HL-60/S4 treated with retinoic acid at 250 ng/mL for 4 days and 3 days (cell line): ENCODE measurements at regions not wholly inside any gene's neighbourhood (a gene's known extent, or its start where the extent isn't known, plus 50 kb on each side); places are given as distances from the start of the nearest gene placed in this dataset.

Experiments
- in situ Hi-C: fragments of 300-500 bp; cut with MboI; formaldehyde crosslinking; loops from 2 replicates; pipeline ENCODE4 v1.7.0; 2022; ENCODE audit warnings: low sequenced_read_pairs

DNA sequence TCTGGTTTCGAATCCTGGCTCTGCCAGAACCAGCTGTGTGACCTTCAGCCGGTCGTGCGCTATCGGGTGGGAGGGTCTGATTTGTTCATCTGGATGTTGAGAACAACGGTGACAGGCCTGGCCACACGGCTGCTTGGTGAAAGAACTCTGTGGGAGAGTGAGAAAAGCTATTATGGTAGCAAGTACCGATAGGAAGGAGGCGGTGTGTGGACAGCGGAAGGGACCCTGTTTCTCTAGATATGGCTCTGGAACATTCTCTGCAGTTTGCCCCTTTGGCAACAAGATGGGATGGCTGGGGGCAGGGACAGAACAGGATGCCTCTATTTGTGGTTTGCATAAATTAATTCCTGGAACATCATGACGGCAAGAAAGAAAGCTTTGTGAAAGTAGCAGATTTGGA is 347.3 kb downstream of the AACS start:
- in situ Hi-C loops: no loop called here

DNA sequence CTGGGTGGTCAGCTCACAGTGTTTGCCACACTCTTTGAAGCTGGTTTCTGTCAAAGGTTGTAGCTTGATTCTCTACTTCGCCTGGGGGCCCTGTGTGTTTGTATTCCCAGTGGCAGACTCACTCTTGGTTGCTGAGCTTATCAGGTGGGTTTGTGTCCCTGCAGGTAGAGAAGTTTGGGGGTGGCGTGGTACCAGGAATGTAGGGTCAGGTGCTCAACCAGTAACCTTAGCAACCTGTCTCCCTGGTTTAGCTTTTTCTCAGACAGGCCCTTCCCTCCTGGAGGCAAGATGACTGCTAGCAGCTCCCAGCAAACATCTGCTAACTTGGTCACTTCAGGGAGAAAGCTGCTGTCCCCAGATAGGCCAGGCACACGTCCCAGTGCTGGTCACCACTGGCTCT is 352.2 kb downstream of the AACS start:
- in situ Hi-C loops: no loop called here

DNA sequence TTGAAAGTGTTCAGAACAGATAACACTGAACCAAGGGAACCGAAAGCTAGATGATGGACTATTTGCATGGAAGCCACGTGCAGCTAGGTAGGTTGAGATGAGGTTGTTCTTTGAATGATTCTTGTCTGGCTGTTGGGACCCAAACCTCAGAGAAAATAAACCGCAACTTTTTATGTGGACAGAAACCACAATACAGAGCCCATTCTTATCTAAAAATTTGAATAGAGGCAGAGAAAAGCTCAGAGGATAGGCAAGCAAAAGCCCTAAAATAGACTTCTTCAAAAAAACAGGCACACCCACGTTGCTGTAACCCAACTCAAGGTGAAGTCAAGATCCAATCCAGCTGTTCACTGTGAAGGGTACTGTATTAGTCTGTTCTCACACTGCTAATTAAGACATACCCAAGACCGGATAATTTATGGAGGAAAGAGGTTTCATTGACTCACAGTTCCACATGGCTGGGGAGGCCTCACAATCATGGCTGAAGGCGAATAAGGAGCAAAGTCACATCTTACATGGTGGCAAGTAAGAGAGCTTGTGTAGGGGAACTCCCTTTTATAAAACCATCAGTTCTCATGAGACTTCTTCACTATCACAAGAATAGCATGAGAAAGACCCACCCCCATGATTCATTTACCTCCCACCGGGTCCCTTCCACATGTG is 353.8 kb downstream of the AACS start:
- in situ Hi-C loops: no loop called here

DNA sequence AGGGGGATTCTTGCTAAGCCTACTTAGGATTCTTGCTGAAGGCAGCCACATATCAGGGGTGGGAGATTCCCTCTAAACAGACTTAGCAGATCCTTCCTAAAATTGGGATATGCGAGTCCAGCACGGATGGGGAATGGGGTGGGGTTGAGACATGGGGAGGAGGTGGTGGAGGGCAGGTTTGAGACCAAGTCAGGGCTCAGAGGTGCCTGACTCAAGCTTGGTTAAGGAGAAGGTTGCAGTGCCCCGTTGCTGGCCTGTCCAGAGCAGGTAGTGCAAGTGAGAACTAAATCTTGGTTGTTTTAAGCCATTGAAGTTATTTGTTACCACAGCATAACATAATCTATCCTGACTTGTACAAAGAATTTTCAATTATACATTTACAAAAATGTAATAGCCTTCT is 359.7 kb downstream of the AACS start:
- in situ Hi-C loops: no loop called here

GRCh38 chr12:125431516-125431915 is 366.3 kb downstream of the AACS start:
- in situ Hi-C loops: no loop called here

- in situ Hi-C loops: no loop called here
These were observed 368.9 kb downstream of the AACS start for GRCh38 chr12:125434131-125434530.

GRCh38 chr12:125434936-125435443 is 369.8 kb downstream of the AACS start:
- in situ Hi-C loops: no loop called here

- in situ Hi-C loops: no loop called here
These were observed 370.6 kb downstream of the AACS start for GRCh38 chr12:125435871-125436270.

DNA sequence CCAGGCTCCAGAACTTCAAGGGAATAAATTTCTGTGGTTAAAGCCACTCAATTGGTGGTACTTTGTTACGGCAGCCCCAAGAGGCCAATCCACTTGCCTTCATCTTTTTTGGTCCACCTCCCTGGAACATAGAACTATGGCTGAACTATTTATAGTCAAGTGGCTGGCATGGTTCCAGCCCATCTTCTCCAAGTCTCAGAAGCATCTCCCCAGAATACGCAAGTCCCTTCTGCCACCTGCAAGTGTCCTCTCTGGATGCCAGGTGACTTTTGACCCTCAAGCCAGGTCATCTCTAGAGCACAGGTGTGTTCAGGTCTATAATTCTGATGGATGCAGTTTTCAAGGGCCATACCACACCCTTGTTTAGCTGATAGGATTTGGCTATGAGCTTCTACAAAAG is 371.5 kb downstream of the AACS start:
- in situ Hi-C loops: no loop called here

DNA sequence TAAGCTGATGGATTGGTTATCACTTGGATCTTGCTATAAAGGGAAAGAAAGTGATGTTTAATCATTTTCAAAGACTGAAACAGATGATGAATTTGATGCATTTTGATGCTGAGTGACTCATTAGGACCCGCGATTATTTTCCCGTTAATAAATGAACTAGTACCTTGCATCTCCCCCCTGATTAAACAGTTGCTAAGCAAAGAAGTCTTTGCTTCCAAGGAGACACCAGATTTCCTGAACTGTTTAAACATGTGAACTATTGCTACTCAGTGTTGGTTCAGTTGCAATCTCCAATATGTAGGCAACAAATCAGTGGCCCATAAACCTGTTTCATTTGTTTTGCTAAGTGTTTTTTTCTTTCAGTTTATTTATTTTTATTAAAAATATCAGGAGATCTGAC is 375.2 kb downstream of the AACS start:
- in situ Hi-C loops: no loop called here

GRCh38 chr12:125443341-125443740 is 378.1 kb downstream of the AACS start:
- in situ Hi-C loops: no loop called here

GRCh38 chr12:125451408-125451807 is 386.2 kb downstream of the AACS start:
- in situ Hi-C loops: no loop called here

DNA sequence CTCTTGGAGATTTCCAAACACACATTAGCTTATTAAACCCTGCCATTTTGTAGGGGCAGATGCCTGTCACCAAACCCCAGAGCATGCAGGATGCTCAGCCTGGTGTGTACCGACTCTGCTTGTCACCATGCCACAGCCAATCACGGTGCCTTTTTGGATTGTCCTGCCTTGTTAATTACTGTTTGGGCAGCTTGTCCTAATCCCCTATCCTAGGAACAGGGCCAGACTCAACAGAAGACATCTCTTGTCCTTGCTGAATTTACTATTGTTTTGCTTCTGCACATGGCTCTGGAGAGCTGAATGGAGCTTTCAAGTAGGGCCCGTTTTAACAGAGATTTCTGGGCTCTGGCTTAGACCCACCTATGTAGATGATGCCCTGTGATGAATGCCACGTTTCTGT is 388.5 kb downstream of the AACS start:
- in situ Hi-C loops: no loop called here

- in situ Hi-C loops: no loop called here
These were observed 389.1 kb downstream of the AACS start for GRCh38 chr12:125454291-125454690.

DNA sequence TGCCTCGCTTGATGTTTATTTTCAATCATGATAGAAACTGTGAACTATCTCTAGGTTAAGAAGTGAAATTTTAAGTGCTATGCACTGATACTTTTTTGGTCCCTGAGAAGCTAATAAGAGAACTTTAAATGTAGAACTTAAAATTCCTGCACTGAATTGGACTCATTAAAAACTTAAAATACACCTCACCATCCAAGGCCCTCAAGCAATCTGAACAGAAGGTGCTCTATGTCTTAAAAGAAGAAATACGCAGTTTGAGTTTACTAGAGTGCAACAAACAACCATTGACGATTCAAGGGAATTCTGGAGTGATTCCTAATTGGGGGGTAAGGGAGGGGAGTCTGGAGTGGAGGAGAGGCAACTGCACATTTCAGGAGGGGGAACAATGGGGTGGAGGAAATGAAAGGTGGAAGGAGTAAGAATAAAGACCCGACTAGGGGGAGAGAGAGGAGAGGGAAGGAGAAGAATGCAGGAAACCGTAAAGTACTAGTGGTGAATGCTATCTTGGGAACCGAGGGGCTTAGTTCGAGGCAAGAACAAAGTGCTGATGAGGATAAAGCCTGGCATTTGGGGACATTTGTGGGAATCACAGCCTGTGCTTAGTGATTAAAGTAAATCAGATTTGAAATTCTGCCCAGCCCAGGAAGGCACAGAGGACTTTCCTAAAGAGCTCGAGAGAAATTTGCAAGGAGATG is 389.7 kb downstream of the AACS start:
- in situ Hi-C loops: no loop called here

DNA sequence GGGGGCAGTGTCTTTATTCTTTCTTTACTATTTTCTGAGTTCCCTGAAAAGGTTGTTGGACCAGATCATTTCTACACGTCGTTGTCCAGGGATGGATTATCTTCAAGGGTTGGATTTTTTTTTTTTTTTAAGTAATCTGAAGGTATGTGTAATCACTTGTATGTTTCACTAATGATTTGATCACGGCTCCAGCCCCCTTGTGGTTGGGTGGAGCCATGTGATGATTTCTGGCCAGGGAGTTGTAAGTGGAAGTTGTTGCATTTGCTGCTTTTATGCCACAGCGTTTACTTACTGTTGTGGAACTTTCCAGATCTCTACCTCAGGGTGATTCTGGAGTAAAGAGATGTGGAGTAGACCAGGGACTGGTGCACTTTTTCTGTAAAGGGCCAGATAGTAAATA is 390.3 kb downstream of the AACS start:
- in situ Hi-C loops: no loop called here

- in situ Hi-C loops: no loop called here
These were observed 393.5 kb downstream of the AACS start for GRCh38 chr12:125458552-125459268.

DNA sequence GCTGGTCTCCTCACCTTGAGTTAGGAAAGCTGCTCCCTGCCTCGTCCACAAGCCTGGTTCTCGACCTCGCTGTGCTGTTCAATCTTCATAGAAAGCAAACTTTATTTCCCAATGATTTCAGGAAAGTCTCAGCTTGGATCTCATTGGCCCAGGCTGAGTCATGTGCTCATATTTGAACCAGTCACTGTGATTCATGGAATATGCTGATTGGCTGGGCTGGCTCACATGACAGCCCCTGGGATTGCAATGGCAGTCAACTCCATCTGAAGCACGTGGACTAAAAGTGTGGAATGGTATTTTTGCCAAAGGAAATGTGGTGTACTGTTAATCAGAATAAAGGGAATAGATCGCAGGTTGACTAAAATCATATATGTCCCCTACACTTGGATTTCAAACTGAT is 396.6 kb downstream of the AACS start:
- in situ Hi-C loops: no loop called here

GRCh38 chr12:125463386-125463785 is 398.2 kb downstream of the AACS start:
- in situ Hi-C loops: no loop called here

DNA sequence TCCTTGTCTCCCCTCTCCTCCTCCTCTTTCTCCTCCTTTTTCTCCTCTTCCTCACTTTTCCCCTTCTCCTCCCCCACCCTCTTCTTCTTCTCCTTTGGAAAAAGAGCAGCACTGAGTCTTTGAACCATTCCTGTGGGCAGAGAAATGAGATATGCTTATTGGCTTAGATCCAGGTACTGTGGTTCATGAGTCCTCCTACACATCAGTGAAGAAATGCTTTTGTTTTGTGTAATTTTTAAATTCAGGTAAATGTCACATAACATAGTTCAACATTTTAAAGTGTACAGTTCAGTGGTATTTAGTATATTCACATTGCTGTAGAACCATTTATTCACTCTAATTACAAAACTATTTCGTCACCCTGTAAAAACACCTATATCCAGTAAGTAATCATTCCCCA is 402.1 kb downstream of the AACS start:
- in situ Hi-C loops: no loop called here

DNA sequence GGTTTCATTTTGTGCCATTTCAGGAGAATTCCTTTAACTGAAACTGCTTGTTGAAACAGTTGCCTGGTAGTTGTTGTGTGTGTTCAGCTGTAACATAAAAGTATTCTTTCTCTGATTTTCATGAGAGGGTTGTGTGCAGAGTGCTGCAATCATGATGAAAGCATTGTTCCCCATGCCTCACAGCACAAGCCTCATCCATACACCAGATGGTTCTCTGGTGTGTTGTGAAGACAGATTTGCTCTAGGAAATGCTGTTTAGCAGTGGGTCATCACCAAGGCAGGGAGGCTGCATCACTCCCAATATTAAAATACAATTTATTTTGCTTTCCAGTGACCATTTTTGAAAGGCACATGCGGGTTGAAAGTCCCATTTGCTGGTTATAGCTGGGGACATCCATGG is 404.4 kb downstream of the AACS start:
- in situ Hi-C loops: no loop called here
